ENCODE measurements at regions not wholly inside any gene's neighbourhood (a gene's known extent, or its start where the extent isn't known, plus 50 kb on each side); places are given as distances from the start of the nearest gene placed in this dataset.
"Not testable (repeated sequence)": the region's sequence is repeated elsewhere in the genome, so short reads cannot be mapped to it uniquely, and the experiment has no call there.

DNA sequence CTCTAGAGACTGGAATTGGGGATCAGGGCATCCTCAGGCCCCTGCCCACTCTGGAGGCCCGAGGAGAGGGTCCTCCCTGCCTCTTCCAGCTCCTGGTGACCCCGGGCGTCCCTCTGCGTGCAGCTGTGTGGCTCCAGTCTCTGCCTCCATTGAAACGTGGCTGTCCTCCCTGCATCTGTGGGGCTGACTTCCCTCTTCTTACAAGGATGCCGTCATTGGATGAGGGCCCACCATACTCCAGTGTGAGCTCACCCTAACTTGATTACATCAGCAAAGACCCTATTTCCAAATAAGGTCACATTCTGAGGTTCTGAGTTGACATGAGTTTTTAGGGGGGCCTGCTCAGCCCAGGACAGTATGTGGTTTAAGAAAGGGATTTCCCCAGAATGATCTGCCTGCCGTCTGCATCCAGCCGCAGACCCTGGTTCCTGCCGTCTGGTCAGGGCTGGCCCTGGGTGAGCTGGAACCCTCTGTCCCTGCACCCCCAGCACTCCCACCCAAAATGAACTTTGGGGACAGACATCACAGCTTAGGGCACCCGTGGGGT lies 4437.7 kb upstream of the TPTE start:
- H3K9me3 ChIP-seq (replicated peaks in 1 of 2; ENCODE audit: control insufficient read depth in 1 of 2, insufficient read depth in 1 of 2, low read length in 2 of 2); DNase-seq; H3K4me1 Mint-ChIP-seq; H3K79me2 ChIP-seq (ENCODE audit: insufficient read depth, low read length); H3K27ac Mint-ChIP-seq; H3K9ac ChIP-seq (ENCODE audit: insufficient read depth, low read length, poor library complexity, severe bottlenecking); H3K9me3 Mint-ChIP-seq; H3K4me1 ChIP-seq (ENCODE audit: control insufficient read depth in 1 of 2, insufficient read depth in 2 of 2, low read length in 2 of 2); H3K4me3 ChIP-seq (replicated peaks in 1 of 3; ENCODE audit: low read depth in 2 of 3, low read length in 3 of 3); H3K4me3 Mint-ChIP-seq; H3K4me2 ChIP-seq (replicated peaks; ENCODE audit: extremely low read depth, low read length, poor library complexity, severe bottlenecking); H3K36me3 Mint-ChIP-seq; H2AFZ ChIP-seq (ENCODE audit: insufficient read depth, low read depth, low read length, poor library complexity, severe bottlenecking); intact Hi-C loops (cut with micrococcal nuclease); H3K36me3 ChIP-seq (replicated peaks in 1 of 2; ENCODE audit: control insufficient read depth in 1 of 2, insufficient read depth in 2 of 2, low read length in 2 of 2); H4K20me1 ChIP-seq (ENCODE audit: insufficient read depth, low read length); H3K27me3 ChIP-seq (ENCODE audit: control insufficient read depth in 2 of 2, insufficient read depth in 2 of 2, low read length in 2 of 2); H3K27ac ChIP-seq (ENCODE audit: low read depth in 1 of 2, low read length in 2 of 2); H3K27me3 Mint-ChIP-seq (ENCODE audit: low read depth in 3 of 3): not testable (repeated sequence)
- no CpG with 5 or more reads among the region's 10 CpGs for WGBS (ENCODE audit: insufficient coverage)

GRCh38 chr21:6086038-6086437 lies 4435.3 kb upstream of the TPTE start:
- not testable (repeated sequence) for H3K27me3 Mint-ChIP-seq (ENCODE audit: low read depth in 3 of 3); DNase-seq
- no CpG with 5 or more reads among the region's 20 CpGs for WGBS (ENCODE audit: insufficient coverage)

DNA sequence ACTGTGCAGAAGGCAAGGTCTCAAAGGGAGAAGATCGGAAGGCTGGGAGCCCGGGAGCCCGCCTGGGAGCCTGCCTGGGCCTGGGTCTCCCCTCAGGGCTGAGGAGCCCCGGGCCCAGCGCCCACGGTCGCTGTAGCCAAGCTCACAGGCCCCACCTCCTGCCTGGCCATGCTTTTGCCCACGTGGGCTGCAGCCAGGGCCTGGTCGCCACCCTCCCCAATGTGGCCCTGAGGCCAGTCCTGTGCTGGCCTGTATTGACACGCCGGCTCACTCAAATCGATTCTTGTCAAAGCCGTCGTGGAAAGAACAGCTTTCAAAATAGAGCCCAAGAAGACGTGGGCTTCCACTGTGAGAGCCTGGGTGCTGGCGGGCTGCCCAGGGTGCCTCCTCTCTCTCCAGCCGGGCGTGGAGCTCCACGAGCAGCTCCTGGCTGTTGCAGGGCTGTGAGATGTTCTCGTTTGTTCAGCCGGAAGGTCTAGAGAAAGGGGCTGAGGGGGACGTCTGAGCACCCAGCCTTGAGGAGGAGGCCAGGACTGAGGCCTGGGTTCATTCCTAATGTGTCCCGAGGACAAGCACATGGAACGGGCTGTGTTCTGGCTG lies 4433.7 kb upstream of the TPTE start:
- DNase-seq; H3K27me3 Mint-ChIP-seq (ENCODE audit: low read depth in 3 of 3); H3K4me1 ChIP-seq (ENCODE audit: control insufficient read depth in 1 of 2, insufficient read depth in 2 of 2, low read length in 2 of 2); H3K9me3 ChIP-seq (replicated peaks in 1 of 2; ENCODE audit: control insufficient read depth in 1 of 2, insufficient read depth in 1 of 2, low read length in 2 of 2); H3K27me3 ChIP-seq (ENCODE audit: control insufficient read depth in 2 of 2, insufficient read depth in 2 of 2, low read length in 2 of 2); H3K27ac Mint-ChIP-seq; intact Hi-C loops (cut with micrococcal nuclease); H3K9ac ChIP-seq (ENCODE audit: insufficient read depth, low read length, poor library complexity, severe bottlenecking); H3K36me3 ChIP-seq (replicated peaks in 1 of 2; ENCODE audit: control insufficient read depth in 1 of 2, insufficient read depth in 2 of 2, low read length in 2 of 2); H3K9me3 Mint-ChIP-seq; H3K27ac ChIP-seq (ENCODE audit: low read depth in 1 of 2, low read length in 2 of 2); H3K4me3 ChIP-seq (replicated peaks in 1 of 3; ENCODE audit: low read depth in 2 of 3, low read length in 3 of 3); H3K4me2 ChIP-seq (replicated peaks; ENCODE audit: extremely low read depth, low read length, poor library complexity, severe bottlenecking); H3K4me1 Mint-ChIP-seq; H4K20me1 ChIP-seq (ENCODE audit: insufficient read depth, low read length); H3K79me2 ChIP-seq (ENCODE audit: insufficient read depth, low read length); H3K4me3 Mint-ChIP-seq; H3K36me3 Mint-ChIP-seq; H2AFZ ChIP-seq (ENCODE audit: insufficient read depth, low read depth, low read length, poor library complexity, severe bottlenecking): not testable (repeated sequence)
- no CpG with 5 or more reads among the region's 24 CpGs for WGBS (ENCODE audit: insufficient coverage)

More at GRCh38 chr21:6086038-6086437, 4435.3 kb upstream of the TPTE start:
- H3K79me2 ChIP-seq (ENCODE audit: insufficient read depth, low read length); H3K4me2 ChIP-seq (replicated peaks; ENCODE audit: extremely low read depth, low read length, poor library complexity, severe bottlenecking); intact Hi-C loops (cut with micrococcal nuclease); H3K4me1 Mint-ChIP-seq; H3K4me3 Mint-ChIP-seq; H3K4me1 ChIP-seq (ENCODE audit: control insufficient read depth in 1 of 2, insufficient read depth in 2 of 2, low read length in 2 of 2); H3K36me3 ChIP-seq (replicated peaks in 1 of 2; ENCODE audit: control insufficient read depth in 1 of 2, insufficient read depth in 2 of 2, low read length in 2 of 2); H3K9me3 ChIP-seq (replicated peaks in 1 of 2; ENCODE audit: control insufficient read depth in 1 of 2, insufficient read depth in 1 of 2, low read length in 2 of 2); H2AFZ ChIP-seq (ENCODE audit: insufficient read depth, low read depth, low read length, poor library complexity, severe bottlenecking); H3K9ac ChIP-seq (ENCODE audit: insufficient read depth, low read length, poor library complexity, severe bottlenecking); H3K4me3 ChIP-seq (replicated peaks in 1 of 3; ENCODE audit: low read depth in 2 of 3, low read length in 3 of 3); H3K36me3 Mint-ChIP-seq; H3K27me3 ChIP-seq (ENCODE audit: control insufficient read depth in 2 of 2, insufficient read depth in 2 of 2, low read length in 2 of 2); H4K20me1 ChIP-seq (ENCODE audit: insufficient read depth, low read length); H3K27ac Mint-ChIP-seq; H3K27ac ChIP-seq (ENCODE audit: low read depth in 1 of 2, low read length in 2 of 2); H3K9me3 Mint-ChIP-seq: not testable (repeated sequence)

DNA sequence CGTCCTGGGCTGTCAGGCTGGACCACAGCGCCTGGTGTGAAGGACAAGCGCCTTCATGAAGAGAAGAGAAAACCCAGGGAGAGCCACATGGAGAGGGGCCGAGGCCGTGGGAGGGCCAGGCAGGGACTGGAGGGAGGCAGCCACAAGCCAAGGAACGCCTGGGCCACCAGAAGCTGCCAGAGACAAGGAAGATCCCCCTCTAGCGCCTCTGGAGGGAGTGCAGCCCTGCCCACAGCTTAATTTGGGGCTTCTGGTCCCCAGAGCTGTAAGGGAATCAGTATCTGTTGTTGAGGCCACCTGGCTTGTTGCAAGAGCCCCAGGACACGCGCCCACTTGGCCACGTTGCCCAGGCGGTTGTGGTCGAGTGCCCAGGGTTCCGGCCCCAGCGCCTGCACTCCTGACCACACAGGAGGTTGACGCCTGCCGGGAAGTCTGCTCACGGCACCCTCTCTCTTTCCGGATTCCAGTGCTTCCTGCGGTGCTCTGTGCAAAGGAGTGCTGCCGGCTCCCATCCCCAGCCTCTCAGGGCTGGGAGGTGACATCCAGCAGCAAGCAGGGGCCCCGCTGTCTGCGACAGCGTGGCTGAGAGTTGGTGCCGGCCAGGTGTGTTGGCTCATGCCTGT lies 4431.0 kb upstream of the TPTE start:
- H3K36me3 ChIP-seq (replicated peaks in 1 of 2; ENCODE audit: control insufficient read depth in 1 of 2, insufficient read depth in 2 of 2, low read length in 2 of 2); DNase-seq; H3K9ac ChIP-seq (ENCODE audit: insufficient read depth, low read length, poor library complexity, severe bottlenecking); H4K20me1 ChIP-seq (ENCODE audit: insufficient read depth, low read length); H3K4me1 ChIP-seq (ENCODE audit: control insufficient read depth in 1 of 2, insufficient read depth in 2 of 2, low read length in 2 of 2); H2AFZ ChIP-seq (ENCODE audit: insufficient read depth, low read depth, low read length, poor library complexity, severe bottlenecking); H3K79me2 ChIP-seq (ENCODE audit: insufficient read depth, low read length); H3K4me3 Mint-ChIP-seq; H3K36me3 Mint-ChIP-seq; H3K4me3 ChIP-seq (replicated peaks in 1 of 3; ENCODE audit: low read depth in 2 of 3, low read length in 3 of 3); H3K27me3 Mint-ChIP-seq (ENCODE audit: low read depth in 3 of 3); H3K4me2 ChIP-seq (replicated peaks; ENCODE audit: extremely low read depth, low read length, poor library complexity, severe bottlenecking); H3K27ac ChIP-seq (ENCODE audit: low read depth in 1 of 2, low read length in 2 of 2); H3K4me1 Mint-ChIP-seq; H3K27ac Mint-ChIP-seq; H3K27me3 ChIP-seq (ENCODE audit: control insufficient read depth in 2 of 2, insufficient read depth in 2 of 2, low read length in 2 of 2); intact Hi-C loops (cut with micrococcal nuclease); H3K9me3 ChIP-seq (replicated peaks in 1 of 2; ENCODE audit: control insufficient read depth in 1 of 2, insufficient read depth in 1 of 2, low read length in 2 of 2); H3K9me3 Mint-ChIP-seq: not testable (repeated sequence)
- no CpG with 5 or more reads among the region's 24 CpGs for WGBS (ENCODE audit: insufficient coverage)
